Spleen (tissue), 11 donors: ENCODE measurements at regions not wholly inside any gene's neighbourhood (a gene's known extent, or its start where the extent isn't known, plus 50 kb on each side); places are given as distances from the start of the nearest gene placed in this dataset.

ENCODE experiments used
- DNase-seq: peaks from one replicate; pipeline ENCODE4 v3.0.0-alpha.2; 2020
- H3K27ac ChIP-seq, 8 donors: fragments of 200-600 bp; sonication (generic) in 7 of 8; 1 replicate in 4 of 8; 2 replicates in 4 of 8; pipeline versions ENCODE4 v1.5.0 to v1.8.0; 2016 to 2021; ENCODE audit warnings: inconsistent platforms in 4 of 8, mild to moderate bottlenecking in 4 of 8, moderate library complexity in 1 of 8
- H3K27me3 ChIP-seq, 7 donors: fragments of 200-600 bp; sonication (generic) in 6 of 7; replicated peaks in 1 of 7; 1 replicate in 4 of 7; 2 replicates in 3 of 7; pipeline versions ENCODE4 v1.5.0 to v1.8.0; 2016 to 2021; ENCODE audit warnings: inconsistent platforms in 3 of 7, mild to moderate bottlenecking in 1 of 7
- H3K36me3 ChIP-seq, 6 donors: fragments of 200-600 bp; sonication (generic) in 5 of 6; 1 replicate in 4 of 6; 2 replicates in 2 of 6; pipeline versions ENCODE4 v1.5.0 to v1.8.0; 2016 to 2021; ENCODE audit warnings: inconsistent platforms in 2 of 6
- H3K4me1 ChIP-seq, 6 donors: fragments of 200-600 bp; sonication (generic) in 5 of 6; 1 replicate in 3 of 6; 2 replicates in 3 of 6; pipeline versions ENCODE4 v1.5.0 to v1.8.0; 2016 to 2021; ENCODE audit warnings: inconsistent platforms in 3 of 6
- H3K4me3 ChIP-seq, 8 donors: fragments of 200-600 bp; sonication (generic) in 7 of 8; 1 replicate in 4 of 8; 2 replicates in 4 of 8; pipeline versions ENCODE4 v1.5.0 to v1.8.0; 2016 to 2021; ENCODE audit warnings: inconsistent platforms in 4 of 8, mild to moderate bottlenecking in 4 of 8, moderate library complexity in 2 of 8
- H3K9me3 ChIP-seq, 8 donors: fragments of 200-600 bp; sonication (generic) in 7 of 8; 1 replicate in 4 of 8; 2 replicates in 4 of 8; pipeline versions ENCODE4 v1.5.0 to v1.8.0; 2016 to 2021; ENCODE audit warnings: inconsistent platforms in 4 of 8
- CTCF ChIP-seq, 11 experiments: fragments of 200-600 bp in 7 of 11; fragments of 450-650 bp in 4 of 11; sonication (generic) in 4 of 11; IDR thresholded peaks in 8 of 11; conservative IDR thresholded peaks in 3 of 11; 1 replicate in 7 of 11; 2 replicates in 4 of 11; pipeline versions ENCODE4 v1.4.0 to v1.8.0; 2016 to 2021; ENCODE audit warnings: antibody characterized with exemption in 11 of 11, inconsistent platforms in 4 of 11, mild to moderate bottlenecking in 1 of 11
- POLR2A ChIP-seq, 3 donors: fragments of 450-650 bp; IDR thresholded peaks; one replicate each; pipeline ENCODE4 v1.5.1; 2017; ENCODE audit warnings: antibody characterized with exemption in 3 of 3, mild to moderate bottlenecking in 1 of 3
- POLR2AphosphoS5 ChIP-seq, 3 donors: sonication (generic); formaldehyde crosslinking; IDR thresholded peaks; one replicate each; pipeline ENCODE4 v1.5.1; 2017; ENCODE audit warnings: antibody characterized with exemption in 3 of 3
- WGBS, 5 donors: extraction: QIAGEN DNeasy Blood & Tissue Kit in 3 of 5; methylation state at CpG; one replicate each; pipeline versions ENCODE4 v1.1.5 to v1.1.7; 2013 to 2018; 5-methylcytosine and 5-hydroxymethylcytosine counted together
- intact Hi-C: fragments of 100-400 bp; cut with DNase I; formaldehyde crosslinking; loops from one replicate; pipeline ENCODE4 v1.15.0; 2023; ENCODE audit warnings: low total_unique reads
- donor health status: healthy with polysubstance abuse.
- donor health status: DM: no; HTN: no; CAD: no; lungs with moderate emphysema.
- donor health status: DM: no; HTN: no; CAD: no.
- donor health status: Bipolar disorder and iron deficiency.
- donor health status: healthy.
- donor health status: DM: no; HTN: no; CAD: no.
- donor health status: DM: yes; HTN: yes; CAD: no.

- 42 to 66% (median 52%) methylated on average over 3 of the region's 3 CpGs for WGBS, 5 donors
- intact Hi-C loops: no loop called here
- no peak for DNase-seq
- H3K4me1 ChIP-seq: no peaks in the 10 kb centered on the region
- no peaks in the 10 kb centered on the region for H3K9me3 ChIP-seq
- H3K27ac ChIP-seq: no peak overlapping the region
- H3K4me3 ChIP-seq: no peak overlapping the region
- H3K27me3 ChIP-seq: no peaks in the 10 kb centered on the region
- H3K36me3 ChIP-seq: no peaks in the 10 kb centered on the region
- TF ChIP-seq CTCF (IDR thresholded peaks at IDR 0.05 in 8 of 11, conservative IDR thresholded peaks at IDR 0.05 in 3 of 11) (no peak), POLR2AphosphoS5 (IDR thresholded peaks at IDR 0.05) (no peak), POLR2A (IDR thresholded peaks at IDR 0.05) (no peak)
These were observed 105.5 kb upstream of the TNC start for GRCh38 chr9:115223471-115223870.

DNA sequence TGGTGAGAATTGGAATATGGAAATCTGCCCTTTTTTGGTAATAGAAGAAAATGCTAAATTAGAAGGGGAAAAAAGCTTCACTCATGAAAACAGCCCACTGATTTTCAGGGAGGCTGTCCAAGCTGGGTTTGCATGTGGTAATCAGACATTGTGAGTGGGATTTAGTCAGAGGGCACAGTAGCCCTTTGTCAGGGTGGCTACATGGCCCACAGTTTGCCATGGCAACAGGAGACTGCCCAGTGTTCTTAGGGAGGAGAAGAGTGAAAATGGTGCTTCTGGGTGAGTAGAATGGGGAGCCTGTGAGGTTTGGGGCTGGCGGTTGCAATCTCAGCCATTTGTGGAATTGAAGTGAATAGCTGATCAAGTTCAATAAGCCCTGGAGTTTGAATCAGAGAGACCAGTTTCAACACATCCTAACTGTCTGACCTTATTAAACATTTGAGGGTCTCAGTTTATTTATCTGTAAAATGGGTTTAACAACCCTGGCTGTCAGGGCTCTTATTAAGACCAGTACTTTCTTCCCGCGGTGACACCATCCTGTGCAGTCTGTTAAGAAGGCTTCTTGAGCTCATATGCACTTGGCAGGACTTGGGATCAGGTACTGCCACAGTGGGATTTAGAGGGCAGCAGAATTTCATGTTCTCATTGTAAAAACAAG is 107.6 kb upstream of the TNC start:
- no peaks in the 10 kb centered on the region for H3K27me3 ChIP-seq
- TF ChIP-seq POLR2AphosphoS5 (IDR thresholded peaks at IDR 0.05) (no peak), CTCF (IDR thresholded peaks at IDR 0.05 in 8 of 11, conservative IDR thresholded peaks at IDR 0.05 in 3 of 11) (no peak), POLR2A (IDR thresholded peaks at IDR 0.05) (no peak)
- H3K36me3 ChIP-seq: no peaks in the 10 kb centered on the region
- no peak overlapping the region for H3K4me3 ChIP-seq
- no peak overlapping the region for H3K27ac ChIP-seq
- no peaks in the 10 kb centered on the region for H3K9me3 ChIP-seq
- DNase-seq: no peak
- WGBS, 5 donors: 94 to 100% (median 97%) methylated on average over 3 of the region's 3 CpGs
- H3K4me1 ChIP-seq: no peaks in the 10 kb centered on the region
- intact Hi-C loops: no loop called here

GRCh38 chr9:115226152-115226551 is 108.2 kb upstream of the TNC start:
- intact Hi-C loops: no loop called here
- H3K4me3 ChIP-seq: no peak overlapping the region
- H3K27me3 ChIP-seq: no peaks in the 10 kb centered on the region
- H3K36me3 ChIP-seq: no peaks in the 10 kb centered on the region
- H3K27ac ChIP-seq: no peak overlapping the region
- no peaks in the 10 kb centered on the region for H3K4me1 ChIP-seq
- 83 to 96% (median 88%) methylated on average over 3 of the region's 3 CpGs for WGBS, 5 donors
- H3K9me3 ChIP-seq: no peaks in the 10 kb centered on the region
- DNase-seq: no peak
- TF ChIP-seq POLR2AphosphoS5 (IDR thresholded peaks at IDR 0.05) (no peak), POLR2A (IDR thresholded peaks at IDR 0.05) (no peak), CTCF (IDR thresholded peaks at IDR 0.05 in 8 of 11, conservative IDR thresholded peaks at IDR 0.05 in 3 of 11) (no peak)

DNA sequence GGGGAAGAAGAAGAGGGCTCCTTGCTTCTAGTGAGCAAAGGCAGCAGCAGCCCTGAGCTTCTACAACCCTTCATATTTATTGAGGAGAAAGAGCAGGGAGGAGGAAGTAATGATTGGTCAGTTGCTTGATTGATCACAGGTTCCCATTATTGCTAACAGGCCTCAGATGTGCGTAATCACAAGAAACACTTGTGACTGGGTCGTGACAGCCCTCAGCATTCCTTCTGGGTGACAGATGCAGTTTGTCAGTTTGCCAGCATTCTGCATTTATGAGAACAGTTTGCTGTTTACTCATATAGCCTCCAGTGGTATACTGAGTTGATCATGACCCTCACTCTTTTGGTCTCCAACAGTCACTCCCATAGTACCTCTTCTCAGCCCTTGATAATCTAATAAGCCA is 111.5 kb upstream of the TNC start:
- no peaks in the 10 kb centered on the region for H3K9me3 ChIP-seq
- WGBS, 5 donors: 74 to 91% (median 82%) methylated on average over 2 of the region's 2 CpGs
- H3K4me1 ChIP-seq: no peaks in the 10 kb centered on the region
- no peak overlapping the region for H3K27ac ChIP-seq
- intact Hi-C loops: no loop called here
- no peaks in the 10 kb centered on the region for H3K27me3 ChIP-seq
- no peak for TF ChIP-seq CTCF (IDR thresholded peaks at IDR 0.05 in 8 of 11, conservative IDR thresholded peaks at IDR 0.05 in 3 of 11)
- no peak for TF ChIP-seq POLR2A (IDR thresholded peaks at IDR 0.05)
- TF ChIP-seq POLR2AphosphoS5 (IDR thresholded peaks at IDR 0.05): no peak
- no peak for DNase-seq
- no peak overlapping the region for H3K4me3 ChIP-seq
- no peaks in the 10 kb centered on the region for H3K36me3 ChIP-seq
